RWPE2 (cell line): ENCODE measurements at regions not wholly inside any gene's neighbourhood (a gene's known extent, or its start where the extent isn't known, plus 50 kb on each side); places are given as distances from the start of the nearest gene placed in this dataset.

Experiments used
- ATAC-seq: fragments of 200-7000 bp; cut with Tn5 transposase; 3 replicates; pipeline ENCODE4 v1.9.1; 2021; ENCODE audit warnings: low read depth
- DNase-seq: peaks from one replicate; pipeline ENCODE4 v3.0.0-alpha.2; 2020; ENCODE audit warnings: low spot score
- H3K27ac ChIP-seq: fragments of 450-650 bp; 2 replicates; pipeline ENCODE4 v1.5.1; 2017; ENCODE audit warnings: mild to moderate bottlenecking; ENCODE audit not compliant: poor library complexity, severe bottlenecking
- H3K27me3 ChIP-seq: fragments of 250-450 bp; sonication (Bioruptor Pico); 2 replicates; pipeline ENCODE4 v1.5.1; 2021; ENCODE audit warnings: mild to moderate bottlenecking, moderate library complexity; ENCODE audit not compliant: insufficient read depth, poor library complexity, severe bottlenecking
- H3K36me3 ChIP-seq: fragments of 250-450 bp; sonication (Bioruptor Pico); 2 replicates; pipeline ENCODE4 v1.5.1; 2020; ENCODE audit warnings: low read depth, mild to moderate bottlenecking, moderate library complexity
- H3K4me1 ChIP-seq: fragments of 250-450 bp; sonication (Bioruptor Pico); 2 replicates; pipeline ENCODE4 v1.5.1; 2021; ENCODE audit warnings: mild to moderate bottlenecking, moderate library complexity; ENCODE audit not compliant: insufficient read depth, poor library complexity, severe bottlenecking
- H3K4me3 ChIP-seq: fragments of 250-450 bp; sonication (Bioruptor Pico); 2 replicates; pipeline ENCODE4 v1.5.1; 2021; ENCODE audit warnings: mild to moderate bottlenecking, moderate library complexity; ENCODE audit not compliant: severe bottlenecking
- H3K9me3 ChIP-seq: fragments of 250-450 bp; sonication (Bioruptor Pico); 2 replicates; pipeline ENCODE4 v1.5.1; 2021; ENCODE audit warnings: mild to moderate bottlenecking, moderate library complexity; ENCODE audit not compliant: severe bottlenecking
- TF ChIP-seq, protein P1 (sequence below): fragments of 450-650 bp; IDR thresholded peaks from one replicate; pipeline ENCODE4 v1.5.1; 2017; ENCODE audit warnings: mild to moderate bottlenecking, moderate library complexity; ENCODE audit not compliant: poor library complexity, severe bottlenecking

DNA sequence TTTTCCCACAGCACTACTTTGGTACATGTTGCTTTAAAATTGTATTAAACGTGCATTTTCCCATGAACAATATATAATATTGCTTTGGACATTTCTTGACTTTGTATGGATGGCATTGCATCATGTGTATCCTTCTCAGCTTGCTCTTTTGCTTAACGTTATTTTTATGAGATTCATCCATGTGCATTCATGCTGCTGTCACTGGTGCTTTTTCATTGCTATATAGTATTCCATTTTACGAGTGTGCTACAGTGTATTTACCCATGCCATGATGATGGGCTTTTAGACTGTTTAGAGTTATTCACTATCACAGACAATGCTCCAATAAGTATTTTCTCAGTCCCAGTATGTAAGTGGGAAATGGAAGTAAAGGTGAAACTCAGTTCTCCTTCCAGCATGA is 195.2 kb upstream of the COX10 start:
- H3K4me1 ChIP-seq, result no peaks in the 10 kb centered on the region
- H3K4me3 ChIP-seq, result no peak overlapping the region
- H3K9me3 ChIP-seq, result no peaks in the 10 kb centered on the region
- no peaks in the 10 kb centered on the region for H3K27me3 ChIP-seq
- ATAC-seq, result no peak
- H3K36me3 ChIP-seq, result no peaks in the 10 kb centered on the region
- TF ChIP-seq, protein P1, sequence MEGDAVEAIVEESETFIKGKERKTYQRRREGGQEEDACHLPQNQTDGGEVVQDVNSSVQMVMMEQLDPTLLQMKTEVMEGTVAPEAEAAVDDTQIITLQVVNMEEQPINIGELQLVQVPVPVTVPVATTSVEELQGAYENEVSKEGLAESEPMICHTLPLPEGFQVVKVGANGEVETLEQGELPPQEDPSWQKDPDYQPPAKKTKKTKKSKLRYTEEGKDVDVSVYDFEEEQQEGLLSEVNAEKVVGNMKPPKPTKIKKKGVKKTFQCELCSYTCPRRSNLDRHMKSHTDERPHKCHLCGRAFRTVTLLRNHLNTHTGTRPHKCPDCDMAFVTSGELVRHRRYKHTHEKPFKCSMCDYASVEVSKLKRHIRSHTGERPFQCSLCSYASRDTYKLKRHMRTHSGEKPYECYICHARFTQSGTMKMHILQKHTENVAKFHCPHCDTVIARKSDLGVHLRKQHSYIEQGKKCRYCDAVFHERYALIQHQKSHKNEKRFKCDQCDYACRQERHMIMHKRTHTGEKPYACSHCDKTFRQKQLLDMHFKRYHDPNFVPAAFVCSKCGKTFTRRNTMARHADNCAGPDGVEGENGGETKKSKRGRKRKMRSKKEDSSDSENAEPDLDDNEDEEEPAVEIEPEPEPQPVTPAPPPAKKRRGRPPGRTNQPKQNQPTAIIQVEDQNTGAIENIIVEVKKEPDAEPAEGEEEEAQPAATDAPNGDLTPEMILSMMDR, result no peak
- DNase-seq, result no peak
- no peak overlapping the region for H3K27ac ChIP-seq

DNA sequence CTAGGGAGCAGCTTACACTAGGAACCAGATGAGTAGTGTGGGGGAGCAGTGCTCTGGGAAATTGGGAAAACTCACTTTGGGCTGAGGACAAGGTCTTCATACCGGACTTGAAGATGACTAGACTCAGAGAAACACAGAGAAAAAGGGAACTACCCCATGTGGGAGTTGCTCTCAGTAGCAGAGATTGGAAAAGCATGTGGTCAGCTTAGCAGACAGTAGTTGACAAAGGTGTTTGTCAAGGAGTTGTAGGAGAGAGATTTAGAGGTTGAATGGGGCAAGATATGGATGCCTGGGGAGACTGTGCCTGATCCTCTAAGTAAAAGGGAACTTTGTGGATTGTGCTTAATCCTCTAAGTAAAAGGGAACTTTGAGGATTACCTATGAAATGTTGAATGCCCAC is 194.5 kb upstream of the COX10 start:
- Histone ChIP-seq H3K4me3 (no peak overlapping the region), H3K27ac (no peak overlapping the region), H3K27me3 (no peaks in the 10 kb centered on the region), H3K36me3 (no peaks in the 10 kb centered on the region), H3K9me3 (no peaks in the 10 kb centered on the region), H3K4me1 (no peaks in the 10 kb centered on the region)
- TF ChIP-seq, protein P1, result no peak
- no peak for ATAC-seq
- no peak for DNase-seq

DNA sequence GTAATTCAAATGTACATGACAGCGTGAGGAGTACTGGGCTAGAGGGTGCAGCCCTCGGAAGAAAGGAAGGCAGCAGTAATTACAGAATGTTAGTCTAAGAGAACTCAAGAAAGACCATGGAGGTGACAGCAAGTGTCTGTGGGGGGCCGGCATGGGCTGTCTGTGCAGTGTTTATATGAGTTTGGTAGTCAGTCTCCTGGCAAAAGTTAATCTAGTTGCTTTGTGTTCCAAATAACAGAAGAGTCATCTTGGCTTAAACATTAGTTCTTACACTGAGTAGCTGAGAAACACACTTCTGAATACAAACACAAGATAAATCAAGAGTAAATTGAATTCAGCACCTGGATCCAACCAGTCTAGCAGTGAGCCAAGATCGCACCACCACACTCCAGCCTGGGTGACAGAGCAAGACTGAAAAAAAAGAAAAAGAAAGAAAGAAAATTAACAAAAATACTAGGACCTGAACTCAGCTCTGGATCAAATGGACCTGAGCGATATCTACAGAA is 189.3 kb upstream of the COX10 start:
- ATAC-seq, result no peak
- no peaks in the 10 kb centered on the region for H3K27me3 ChIP-seq
- DNase-seq, result no peak
- no peak overlapping the region for H3K27ac ChIP-seq
- H3K4me3 ChIP-seq, result no peak overlapping the region
- TF ChIP-seq, protein P1, result no peak
- H3K4me1 ChIP-seq, result no peaks in the 10 kb centered on the region
- H3K9me3 ChIP-seq, result no peaks in the 10 kb centered on the region
- H3K36me3 ChIP-seq, result no peaks in the 10 kb centered on the region

DNA sequence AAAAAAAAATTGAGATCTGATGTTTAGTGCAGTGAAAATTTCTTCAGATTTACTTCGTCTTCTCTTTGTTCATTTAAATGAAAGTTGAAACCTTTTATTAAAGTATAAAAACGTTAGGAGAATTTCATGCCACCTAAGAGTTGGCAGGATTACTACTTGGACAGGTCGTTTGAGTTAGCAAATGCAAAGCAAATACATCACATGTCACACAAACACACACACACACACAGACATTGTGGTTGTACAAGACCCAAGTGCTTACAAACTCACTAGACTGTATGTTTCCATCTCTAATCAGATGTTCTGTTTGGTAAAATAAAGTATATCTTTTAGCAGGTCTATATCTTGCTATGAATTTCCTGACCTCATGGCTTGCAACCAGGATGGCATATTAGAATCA is 185.6 kb upstream of the COX10 start:
- H3K27me3 ChIP-seq, result no peaks in the 10 kb centered on the region
- no peaks in the 10 kb centered on the region for H3K36me3 ChIP-seq
- no peaks in the 10 kb centered on the region for H3K9me3 ChIP-seq
- no peak overlapping the region for H3K27ac ChIP-seq
- H3K4me1 ChIP-seq, result no peaks in the 10 kb centered on the region
- no peak overlapping the region for H3K4me3 ChIP-seq
- TF ChIP-seq, protein P1, result no peak
- ATAC-seq (no peak), DNase-seq (no peak)

DNA sequence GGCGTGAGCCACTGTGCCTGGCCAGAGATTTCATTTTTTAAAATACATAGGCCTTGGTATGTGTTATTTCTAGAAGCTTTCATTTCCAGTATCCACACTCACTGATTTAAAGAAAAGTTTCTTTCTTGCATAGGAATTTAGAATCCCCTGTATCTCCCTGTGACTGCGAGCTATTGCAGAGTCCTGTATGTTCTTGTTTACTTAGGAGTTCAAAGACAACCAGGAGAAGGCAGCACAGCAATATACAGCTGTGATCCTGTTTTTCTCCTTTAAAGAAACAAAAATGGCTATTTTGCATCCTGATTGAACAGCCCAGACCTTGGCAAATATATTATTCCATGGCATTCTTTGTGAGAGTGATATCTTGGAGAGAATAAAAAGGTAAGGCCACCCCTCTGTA is 185.0 kb upstream of the COX10 start:
- Histone ChIP-seq H3K36me3 (no peaks in the 10 kb centered on the region), H3K9me3 (no peaks in the 10 kb centered on the region), H3K27ac (no peak overlapping the region), H3K4me1 (no peaks in the 10 kb centered on the region), H3K27me3 (no peaks in the 10 kb centered on the region), H3K4me3 (no peak overlapping the region)
- ATAC-seq (no peak), DNase-seq (no peak)
- TF ChIP-seq, protein P1, result no peak
